Sigmoid colon (tissue), 4 donors: ENCODE measurements at regions not wholly inside any gene's neighbourhood (a gene's known extent, or its start where the extent isn't known, plus 50 kb on each side); places are given as distances from the start of the nearest gene placed in this dataset.

Source experiments
- EP300 ChIP-seq, 4 donors: sonication (generic); formaldehyde crosslinking; IDR thresholded peaks; one replicate each; pipeline ENCODE4 v1.6.1; 2017; ENCODE audit warnings: antibody characterized with exemption in 4 of 4
- TF ChIP-seq, protein P1 (sequence below), 4 experiments: fragments of 450-650 bp in 3 of 4; fragments of 200-600 bp in 1 of 4; IDR thresholded peaks; one replicate each; pipeline ENCODE4 v1.5.1; 2016 to 2019; ENCODE audit warnings: antibody characterized with exemption in 4 of 4, mild to moderate bottlenecking in 3 of 4, moderate library complexity in 2 of 4

DNA sequence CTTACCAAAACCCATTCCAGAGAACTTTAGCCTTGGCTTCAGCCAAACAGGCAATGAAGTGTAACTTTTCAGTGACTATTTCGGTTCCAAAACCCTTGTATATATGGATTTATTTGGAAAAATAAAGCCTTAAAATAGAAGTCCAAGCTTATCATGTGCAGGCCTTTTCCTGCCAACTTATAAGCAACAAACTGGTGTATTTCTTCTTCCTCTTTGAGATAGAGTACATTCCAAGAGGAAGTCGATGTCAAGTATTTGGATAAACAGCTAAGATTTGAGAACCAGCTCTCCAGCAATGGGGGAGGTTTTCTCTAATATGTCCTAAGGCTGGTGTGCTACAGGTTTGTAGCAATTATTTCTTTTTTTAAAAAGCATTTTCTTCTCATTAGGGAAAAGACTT is 407.8 kb downstream of the DUSP10 start:
- TF ChIP-seq, protein P1, sequence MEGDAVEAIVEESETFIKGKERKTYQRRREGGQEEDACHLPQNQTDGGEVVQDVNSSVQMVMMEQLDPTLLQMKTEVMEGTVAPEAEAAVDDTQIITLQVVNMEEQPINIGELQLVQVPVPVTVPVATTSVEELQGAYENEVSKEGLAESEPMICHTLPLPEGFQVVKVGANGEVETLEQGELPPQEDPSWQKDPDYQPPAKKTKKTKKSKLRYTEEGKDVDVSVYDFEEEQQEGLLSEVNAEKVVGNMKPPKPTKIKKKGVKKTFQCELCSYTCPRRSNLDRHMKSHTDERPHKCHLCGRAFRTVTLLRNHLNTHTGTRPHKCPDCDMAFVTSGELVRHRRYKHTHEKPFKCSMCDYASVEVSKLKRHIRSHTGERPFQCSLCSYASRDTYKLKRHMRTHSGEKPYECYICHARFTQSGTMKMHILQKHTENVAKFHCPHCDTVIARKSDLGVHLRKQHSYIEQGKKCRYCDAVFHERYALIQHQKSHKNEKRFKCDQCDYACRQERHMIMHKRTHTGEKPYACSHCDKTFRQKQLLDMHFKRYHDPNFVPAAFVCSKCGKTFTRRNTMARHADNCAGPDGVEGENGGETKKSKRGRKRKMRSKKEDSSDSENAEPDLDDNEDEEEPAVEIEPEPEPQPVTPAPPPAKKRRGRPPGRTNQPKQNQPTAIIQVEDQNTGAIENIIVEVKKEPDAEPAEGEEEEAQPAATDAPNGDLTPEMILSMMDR (IDR thresholded peaks at IDR 0.05): no peak
- no peak for TF ChIP-seq EP300 (IDR thresholded peaks at IDR 0.05)
